GM12865 (cell line): ENCODE measurements at regions not wholly inside any gene's neighbourhood (a gene's known extent, or its start where the extent isn't known, plus 50 kb on each side); places are given as distances from the start of the nearest gene placed in this dataset.

Source experiments
- DNase-seq: peaks from one replicate; pipeline ENCODE4 v3.0.0; 2010; ENCODE audit warnings: low read depth
- H3K4me3 ChIP-seq: 2 replicates; pipeline ENCODE4 v1.5.1; 2011; ENCODE audit warnings: mild to moderate bottlenecking, low read depth, low read length, control low read depth
- TF ChIP-seq, protein P1 (sequence below): IDR thresholded peaks from 2 replicates; pipeline ENCODE4 v1.5.1; 2011; ENCODE audit warnings: low read length, control low read depth, low read depth, inconsistent platforms; ENCODE audit not compliant: insufficient read depth; ENCODE audit errors: missing control alignments

DNA sequence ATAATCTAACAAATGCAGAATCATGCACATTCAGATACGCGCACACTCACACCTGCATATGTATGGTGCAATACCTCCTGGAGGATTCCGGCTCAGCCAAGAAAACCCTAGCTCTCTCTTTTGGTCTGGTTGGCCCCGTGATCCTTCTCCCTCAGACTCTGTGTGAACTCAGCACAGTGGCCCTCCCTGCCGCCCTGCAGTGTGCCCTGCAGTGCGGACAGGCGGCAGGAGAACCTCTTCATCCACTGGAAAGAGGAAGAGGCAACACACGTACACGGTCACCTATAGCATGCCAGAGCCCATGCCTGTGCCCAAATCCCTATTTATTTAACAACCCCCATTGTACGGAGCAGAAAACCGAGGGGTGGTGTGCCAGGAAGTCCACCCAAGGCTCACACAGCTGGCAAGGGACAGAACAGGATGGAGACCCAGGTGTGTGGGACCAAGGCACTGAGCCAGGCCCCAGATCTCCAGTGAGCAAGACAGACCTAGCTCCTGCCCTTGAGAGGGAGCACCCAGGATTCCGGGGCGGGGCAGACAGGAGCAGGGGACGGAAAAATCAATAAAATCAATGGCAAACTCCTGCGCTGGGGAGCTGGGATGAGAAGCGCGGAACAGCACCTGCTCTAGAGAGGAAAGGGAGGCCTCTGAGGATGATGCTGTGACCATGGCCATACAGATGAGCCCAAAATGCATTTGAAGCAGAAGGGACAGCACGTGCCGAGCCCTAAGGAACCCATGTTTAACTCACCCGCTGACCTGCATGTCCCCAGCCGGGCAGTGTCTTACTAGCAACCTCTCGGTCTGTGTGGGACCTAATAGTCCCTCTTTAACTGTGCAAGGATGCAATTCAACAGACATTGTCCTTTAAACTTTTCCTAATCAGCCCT lies 54.7 kb upstream of the CIBAR2 start:
- no peak overlapping the region for H3K4me3 ChIP-seq
- no peak for DNase-seq
- TF ChIP-seq, protein P1, sequence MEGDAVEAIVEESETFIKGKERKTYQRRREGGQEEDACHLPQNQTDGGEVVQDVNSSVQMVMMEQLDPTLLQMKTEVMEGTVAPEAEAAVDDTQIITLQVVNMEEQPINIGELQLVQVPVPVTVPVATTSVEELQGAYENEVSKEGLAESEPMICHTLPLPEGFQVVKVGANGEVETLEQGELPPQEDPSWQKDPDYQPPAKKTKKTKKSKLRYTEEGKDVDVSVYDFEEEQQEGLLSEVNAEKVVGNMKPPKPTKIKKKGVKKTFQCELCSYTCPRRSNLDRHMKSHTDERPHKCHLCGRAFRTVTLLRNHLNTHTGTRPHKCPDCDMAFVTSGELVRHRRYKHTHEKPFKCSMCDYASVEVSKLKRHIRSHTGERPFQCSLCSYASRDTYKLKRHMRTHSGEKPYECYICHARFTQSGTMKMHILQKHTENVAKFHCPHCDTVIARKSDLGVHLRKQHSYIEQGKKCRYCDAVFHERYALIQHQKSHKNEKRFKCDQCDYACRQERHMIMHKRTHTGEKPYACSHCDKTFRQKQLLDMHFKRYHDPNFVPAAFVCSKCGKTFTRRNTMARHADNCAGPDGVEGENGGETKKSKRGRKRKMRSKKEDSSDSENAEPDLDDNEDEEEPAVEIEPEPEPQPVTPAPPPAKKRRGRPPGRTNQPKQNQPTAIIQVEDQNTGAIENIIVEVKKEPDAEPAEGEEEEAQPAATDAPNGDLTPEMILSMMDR = no peak

DNA sequence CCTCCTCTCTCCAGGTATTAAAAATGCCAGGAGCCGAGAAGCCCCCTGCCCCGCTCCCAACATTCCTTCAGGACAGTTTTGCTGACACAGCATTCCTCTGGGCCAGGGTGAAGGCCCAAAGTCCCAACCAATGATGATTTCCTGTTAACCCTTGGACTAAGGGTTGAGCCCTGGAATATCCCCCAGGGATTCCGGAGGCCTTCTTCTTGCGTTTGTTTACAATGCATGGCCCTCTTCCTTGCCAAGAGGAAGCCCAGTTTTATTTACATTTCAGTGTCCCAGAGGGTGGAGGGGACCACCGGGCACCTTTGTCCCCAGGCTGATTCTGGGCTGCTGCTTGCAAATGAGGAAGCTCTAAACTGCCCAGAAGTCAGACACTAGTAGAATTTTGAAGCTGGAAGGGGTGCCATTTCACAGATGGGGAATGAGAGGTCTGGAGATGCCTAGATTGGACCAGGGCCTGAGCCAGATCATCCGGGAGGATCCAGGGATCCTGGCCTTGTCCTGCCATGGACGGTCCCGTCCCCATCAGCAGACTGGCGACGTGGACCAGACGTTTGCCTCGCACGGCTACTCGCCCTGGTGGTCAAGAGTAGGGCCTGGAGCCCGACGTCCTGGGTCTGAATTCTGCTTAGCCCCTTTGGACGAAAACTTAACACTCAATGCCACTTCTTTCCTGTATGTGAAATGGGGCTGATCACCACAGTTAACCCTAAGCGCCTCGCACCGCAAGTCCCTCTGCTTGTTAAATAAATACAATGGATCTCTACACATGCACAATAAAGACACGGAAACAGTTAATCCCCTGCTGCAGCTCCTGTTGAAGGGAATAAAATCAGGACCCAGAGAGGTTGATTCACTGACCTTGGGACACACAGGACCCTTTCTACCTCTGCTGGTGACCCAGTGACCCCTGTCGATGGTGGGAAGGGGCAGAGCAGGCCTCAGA lies 55.6 kb upstream of the CIBAR2 start:
- DNase-seq = no peak
- H3K4me3 ChIP-seq = no peak overlapping the region
- TF ChIP-seq, protein P1 = no peak

DNA sequence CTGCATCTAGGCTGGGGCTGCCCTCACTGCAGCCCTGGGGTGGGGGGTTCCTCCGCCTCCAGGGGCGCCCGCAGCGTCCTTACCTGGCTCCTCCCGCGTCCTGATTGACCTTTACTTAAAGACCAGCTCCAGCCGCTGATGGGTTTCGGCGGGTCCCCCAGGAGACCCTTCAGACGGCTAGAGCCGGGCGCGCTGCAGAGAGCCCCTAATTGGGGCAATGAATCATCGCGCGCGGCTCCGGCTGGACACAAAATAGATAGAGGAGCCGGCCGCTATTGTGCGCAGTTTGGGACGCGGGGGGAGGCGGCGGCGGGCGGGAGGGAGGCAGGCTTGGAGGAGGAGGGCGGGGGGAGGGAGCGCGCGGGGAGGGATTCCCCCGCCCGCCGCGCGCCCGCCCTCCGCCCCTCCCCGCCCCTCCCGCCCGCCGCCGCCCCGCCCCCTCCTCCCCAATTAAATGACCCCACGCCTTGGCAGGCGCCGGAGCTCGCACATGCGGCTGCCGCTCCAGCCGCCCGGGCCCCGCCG lies 56.5 kb upstream of the CIBAR2 start:
- TF ChIP-seq, protein P1 = no peak
- no peak overlapping the region for H3K4me3 ChIP-seq
- DNase-seq = no peak

DNA sequence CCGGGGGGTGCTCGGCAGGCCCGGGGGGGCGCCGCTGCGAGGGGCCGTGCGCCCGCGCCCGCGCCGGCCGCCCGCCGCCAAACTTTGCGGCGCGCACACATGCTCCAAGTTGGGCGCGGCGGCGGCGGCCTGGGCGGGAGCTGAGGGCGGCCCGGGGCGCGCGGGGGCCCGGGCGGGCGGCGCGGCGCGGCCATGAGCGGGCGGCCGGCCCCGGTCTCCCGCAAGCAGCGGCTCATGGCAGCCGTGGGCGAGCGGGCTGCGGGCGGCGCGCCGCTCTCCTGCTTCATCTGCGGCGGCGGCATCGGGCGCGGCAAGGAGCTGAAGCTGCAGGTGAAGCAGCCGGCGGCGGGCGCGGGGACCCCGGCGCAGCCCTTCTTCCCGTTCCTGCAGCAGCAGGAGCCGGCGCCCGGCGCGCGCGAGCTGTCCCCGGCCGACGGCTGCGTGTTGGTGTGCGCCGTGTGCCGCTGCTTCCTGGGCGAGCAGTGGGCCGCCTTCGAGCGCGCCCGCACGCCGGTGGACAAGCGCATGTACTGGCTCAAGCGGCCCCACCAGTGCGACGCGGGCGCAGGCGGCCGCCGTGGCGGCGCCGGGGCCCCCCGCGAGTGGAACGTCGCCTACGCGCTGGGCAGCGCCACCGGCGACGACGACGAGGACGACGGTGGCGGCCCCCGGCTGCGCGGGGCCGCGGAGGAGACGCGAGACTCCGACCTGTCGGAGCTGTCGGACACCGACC lies 57.2 kb upstream of the CIBAR2 start:
- DNase-seq = no peak
- TF ChIP-seq, protein P1 = no peak
- H3K4me3 ChIP-seq = no peak overlapping the region

DNA sequence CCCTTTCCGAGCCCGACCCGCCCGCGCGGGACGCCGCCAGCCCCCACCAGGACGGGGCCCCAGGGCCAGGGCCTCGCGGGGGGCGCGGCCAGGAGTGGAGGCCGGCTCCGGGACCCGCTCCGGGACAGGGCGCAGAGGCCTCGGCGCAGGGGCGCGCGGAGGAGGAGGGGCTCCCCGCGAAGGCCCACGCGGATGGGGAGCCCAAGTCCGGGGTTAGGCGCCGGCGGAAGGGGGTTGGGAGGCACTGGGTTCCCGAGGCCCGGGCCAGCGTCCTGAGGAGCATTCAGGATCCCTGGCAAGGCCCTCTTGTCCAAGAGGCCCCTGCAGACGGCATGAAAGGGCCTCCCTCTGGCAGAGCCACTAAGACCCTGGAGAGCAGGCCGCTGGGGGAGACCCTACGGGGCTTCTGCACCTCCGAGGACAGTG lies 57.8 kb upstream of the CIBAR2 start:
- DNase-seq = no peak
- no peak overlapping the region for H3K4me3 ChIP-seq
- TF ChIP-seq, protein P1 = no peak

DNA sequence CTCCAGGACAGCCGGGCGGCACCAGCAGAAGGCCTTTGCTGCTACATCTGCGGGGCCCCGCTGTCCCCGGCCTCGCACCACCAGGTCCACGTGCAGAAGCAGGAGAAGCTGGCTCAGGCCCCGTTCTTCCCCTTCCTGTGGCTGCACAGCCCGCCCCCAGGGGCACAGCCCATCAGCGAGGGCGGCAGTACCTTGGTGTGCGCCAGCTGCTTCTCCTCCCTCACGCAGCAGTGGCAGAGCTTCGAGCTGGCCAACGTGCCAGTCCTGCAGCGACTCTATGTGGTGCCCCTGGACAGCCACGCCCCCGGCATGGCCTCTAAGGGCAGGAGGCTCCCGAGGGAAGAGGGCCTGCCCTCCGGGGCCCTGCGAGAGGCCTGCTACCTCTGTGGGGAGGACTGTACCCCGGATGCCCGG lies 58.3 kb upstream of the CIBAR2 start:
- no peak for DNase-seq
- no peak overlapping the region for H3K4me3 ChIP-seq
- TF ChIP-seq, protein P1 = no peak
